GM23338 (cell line): ENCODE measurements at regions not wholly inside any gene's neighbourhood (a gene's known extent, or its start where the extent isn't known, plus 50 kb on each side); places are given as distances from the start of the nearest gene placed in this dataset.
A peak's percentile ranks its signal among the peaks of the same experiment; 100 is the strongest.

Source experiments
- ATAC-seq: fragments of 200-7000 bp; cut with Tn5 transposase; 3 replicates; pipeline ENCODE4 v1.9.1; 2020
- DNase-seq: peaks from one replicate; pipeline ENCODE4 v3.0.0-alpha.2; 2015; ENCODE audit warnings: low spot score
- H2AFZ ChIP-seq: fragments of 200-600 bp; sonication (generic); 2 replicates; pipeline ENCODE4 v1.8.0; 2016; ENCODE audit warnings: antibody characterized with exemption, mild to moderate bottlenecking, moderate library complexity
- H3F3A ChIP-seq: fragments of 200-600 bp; sonication (generic); replicated peaks from 2 replicates; pipeline ENCODE4 v1.8.0; 2017; ENCODE audit warnings: antibody characterized with exemption, mixed run types, low read depth
- H3K27ac ChIP-seq: fragments of 200-600 bp; sonication (generic); 2 replicates; pipeline ENCODE4 v1.6.1; 2016; ENCODE audit warnings: low read depth
- H3K27me3 ChIP-seq: fragments of 200-600 bp; sonication (generic); 2 replicates; pipeline ENCODE4 v1.8.0; 2016; ENCODE audit warnings: mild to moderate bottlenecking, mixed run types, moderate library complexity; ENCODE audit not compliant: insufficient read depth
- H3K36me3 ChIP-seq: fragments of 200-600 bp; sonication (generic); 2 replicates; pipeline ENCODE4 v1.8.0; 2016; ENCODE audit warnings: mild to moderate bottlenecking; ENCODE audit not compliant: insufficient read depth
- H3K4me1 ChIP-seq: fragments of 200-600 bp; sonication (generic); 2 replicates; pipeline ENCODE4 v1.8.0; 2016; ENCODE audit warnings: mild to moderate bottlenecking, moderate library complexity; ENCODE audit not compliant: insufficient read depth
- H3K4me2 ChIP-seq: fragments of 200-600 bp; sonication (generic); 2 replicates; pipeline ENCODE4 v1.7.1; 2017; ENCODE audit warnings: mixed run types
- H3K4me3 ChIP-seq: fragments of 200-600 bp; sonication (generic); 2 replicates; pipeline ENCODE4 v1.6.1; 2016; ENCODE audit warnings: mixed run types
- H3K79me2 ChIP-seq: fragments of 200-600 bp; sonication (generic); replicated peaks from 2 replicates; pipeline ENCODE4 v1.8.0; 2017; ENCODE audit warnings: mild to moderate bottlenecking; ENCODE audit not compliant: insufficient read depth
- H3K9me2 ChIP-seq: fragments of 200-600 bp; sonication (generic); 2 replicates; pipeline ENCODE4 v1.8.0; 2017; ENCODE audit not compliant: insufficient read depth
- H4K20me1 ChIP-seq: fragments of 200-600 bp; sonication (generic); replicated peaks from 2 replicates; pipeline ENCODE4 v1.8.0; 2017; ENCODE audit warnings: mild to moderate bottlenecking; ENCODE audit not compliant: insufficient read depth
- H3K27ac Mint-ChIP-seq: 2 replicates; pipeline ENCODE4 v1.8.0; 2020; ENCODE audit warnings: inconsistent platforms, mild to moderate bottlenecking, moderate library complexity, mixed read lengths
- H3K27me3 Mint-ChIP-seq: 3 replicates; pipeline ENCODE4 v1.8.0; 2022; ENCODE audit warnings: low read depth, mild to moderate bottlenecking, moderate library complexity, mixed read lengths, inconsistent platforms; ENCODE audit not compliant: insufficient read depth, poor library complexity
- H3K36me3 Mint-ChIP-seq: 3 replicates; pipeline ENCODE4 v1.8.0; 2021; ENCODE audit warnings: low read depth, mild to moderate bottlenecking, inconsistent platforms, moderate library complexity, mixed read lengths
- H3K4me1 Mint-ChIP-seq: 3 replicates; pipeline ENCODE4 v1.8.0; 2020; ENCODE audit warnings: mild to moderate bottlenecking, inconsistent platforms, mixed read lengths
- H3K4me3 Mint-ChIP-seq: 3 replicates; pipeline ENCODE4 v1.8.0; 2021; ENCODE audit warnings: moderate library complexity, mild to moderate bottlenecking, inconsistent platforms, mixed read lengths
- H3K9me3 Mint-ChIP-seq: 3 replicates; pipeline ENCODE4 v1.8.0; 2020; ENCODE audit warnings: moderate library complexity, mild to moderate bottlenecking, inconsistent platforms, mixed read lengths
- CTCF ChIP-seq, 2 experiments: fragments of 200-600 bp in 1 of 2; sonication (generic) in 1 of 2; conservative IDR thresholded peaks; 2 replicates each; pipeline versions ENCODE4 v1.5.1 to v1.6.1; 2016 to 2017; ENCODE audit warnings: antibody characterized with exemption in 2 of 2, low read depth in 2 of 2, mild to moderate bottlenecking in 2 of 2, moderate library complexity in 1 of 2
- ETS1 ChIP-seq: IDR thresholded peaks from 2 replicates; pipeline ENCODE4 v1.6.1; 2016; ENCODE audit warnings: antibody characterized with exemption
- EZH2 ChIP-seq: fragments of 200-600 bp; sonication (generic); IDR thresholded peaks from one replicate; pipeline ENCODE4 v1.8.0; 2017; ENCODE audit warnings: antibody characterized with exemption, mild to moderate bottlenecking, low read depth; ENCODE audit not compliant: unreplicated experiment
- NANOG ChIP-seq: IDR thresholded peaks from 2 replicates; pipeline ENCODE4 v1.6.1; 2016; ENCODE audit warnings: antibody characterized with exemption, borderline replicate concordance
- POLR2AphosphoS5 ChIP-seq: IDR thresholded peaks from 2 replicates; pipeline ENCODE4 v1.6.1; 2016; ENCODE audit warnings: antibody characterized with exemption, low read depth
- STAT1 ChIP-seq: IDR thresholded peaks from one replicate; pipeline ENCODE4 v1.6.1; 2016; ENCODE audit warnings: antibody characterized with exemption; ENCODE audit not compliant: unreplicated experiment
- ZNF114 ChIP-seq: fragments of 250-450 bp; sonication (Bioruptor Pico); IDR thresholded peaks from 2 replicates; pipeline ENCODE4 v1.5.0; 2020; ENCODE audit warnings: mild to moderate bottlenecking, moderate library complexity
- ZNF462 ChIP-seq: fragments of 250-450 bp; sonication (Bioruptor Pico); IDR thresholded peaks from 2 replicates; pipeline ENCODE4 v1.5.0; 2020; ENCODE audit warnings: mild to moderate bottlenecking, moderate library complexity

- Histone ChIP-seq H3K9me2 (0 out of 2 replicates have a peak, but pooled peaks cover 3% of the 10 kb centered on the region), H2AFZ (no peak overlapping the region), H3K4me3 (no peak overlapping the region), H4K20me1 (no peaks in the 10 kb centered on the region), H3F3A (no peaks in the 10 kb centered on the region), H3K27me3 (no peaks in the 10 kb centered on the region), H3K36me3 (no peaks in the 10 kb centered on the region), H3K27ac (no peak overlapping the region), H3K4me2 (no peak overlapping the region), H3K79me2 (no peaks in the 10 kb centered on the region), H3K4me1 (no peaks in the 10 kb centered on the region; the same call in 1 of the 2 replicates)
- Mint-ChIP-seq H3K27me3 (no peaks in the 10 kb centered on the region), H3K36me3 (no peaks in the 10 kb centered on the region; the same call in 2 of the 3 replicates), H3K4me1 (peaks cover 9% of the 10 kb centered on the region), H3K4me3 (no peak overlapping the region), H3K9me3 (peaks cover 3% of the 10 kb centered on the region), H3K27ac (no peak overlapping the region)
- ATAC-seq (peak; percentile 75), DNase-seq (peak; percentile 66)
- no peak for TF ChIP-seq STAT1
- peak; percentile 71 to 80 for TF ChIP-seq CTCF (conservative IDR thresholded peaks at IDR 0.05; ENCODE audit: low read depth in 2 of 2)
Observed at GRCh38 chr10:125343118-125343925, 183.0 kb upstream of the CTBP2 start.

GRCh38 chr10:125341611-125342010 is 181.2 kb upstream of the CTBP2 start:
- Histone ChIP-seq H3F3A (no peaks in the 10 kb centered on the region), H3K27me3 (no peaks in the 10 kb centered on the region), H4K20me1 (no peaks in the 10 kb centered on the region), H3K36me3 (no peaks in the 10 kb centered on the region), H3K9me2 (0 out of 2 replicates have a peak, but pooled peaks cover 7% of the 10 kb centered on the region), H3K4me1 (no peaks in the 10 kb centered on the region), H3K27ac (no peak overlapping the region), H3K79me2 (no peaks in the 10 kb centered on the region), H3K4me3 (no peak overlapping the region), H3K4me2 (no peak overlapping the region), H2AFZ (no peak overlapping the region)
- TF ChIP-seq EZH2 (no peak), POLR2AphosphoS5 (no peak), ETS1 (no peak), NANOG (no peak), STAT1 (no peak), ZNF114 (no peak), ZNF462 (CRISPR knock-in tag) (no peak)
- Mint-ChIP-seq H3K9me3 (no peaks in the 10 kb centered on the region), H3K36me3 (no peaks in the 10 kb centered on the region), H3K4me1 (peaks cover 4% of the 10 kb centered on the region; the same call in 1 of the 3 replicates), H3K4me3 (no peak overlapping the region), H3K27me3 (peaks cover under 1% of the 10 kb centered on the region), H3K27ac (no peak overlapping the region)
- no peak for DNase-seq
- no peak for ATAC-seq
